ENCODE measurements at regions not wholly inside any gene's neighbourhood (a gene's known extent, or its start where the extent isn't known, plus 50 kb on each side); places are given as distances from the start of the nearest gene placed in this dataset.

- TF ChIP-seq POLR2A (IDR thresholded peaks at IDR 0.05; ENCODE audit: low read depth, low read length): no peak
- no peak for TF ChIP-seq POLR2AphosphoS5 (IDR thresholded peaks at IDR 0.05; ENCODE audit: low read depth, low read length)
- TF ChIP-seq SPI1 (IDR thresholded peaks at IDR 0.05; ENCODE audit: low read depth, low read length): no peak
- no peak for TF ChIP-seq TAF1 (IDR thresholded peaks at IDR 0.05; ENCODE audit: low read depth, low read length)
- TF ChIP-seq POU2F2 (IDR thresholded peaks at IDR 0.05; ENCODE audit: low read depth, low read length): no peak
Observed at GRCh38 chr4:23423540-23423939, 466.3 kb downstream of the PPARGC1A start.

All from GM12891 (cell line).